Endothelial cell (in vitro differentiated cells): ENCODE measurements at regions not wholly inside any gene's neighbourhood (a gene's known extent, or its start where the extent isn't known, plus 50 kb on each side); places are given as distances from the start of the nearest gene placed in this dataset.

Experiments
- DNase-seq: peaks from one replicate; pipeline ENCODE4 v3.0.0; 2021; ENCODE audit warnings: low spot score
- H3K27ac Mint-ChIP-seq: one replicate; pipeline ENCODE4 v1.8.0; 2021; ENCODE audit warnings: mixed read lengths, inconsistent platforms; ENCODE audit not compliant: unreplicated experiment
- H3K27me3 Mint-ChIP-seq: one replicate; pipeline ENCODE4 v1.8.0; 2021; ENCODE audit warnings: mild to moderate bottlenecking, moderate library complexity, mixed read lengths, inconsistent platforms; ENCODE audit not compliant: unreplicated experiment
- H3K36me3 Mint-ChIP-seq: one replicate; pipeline ENCODE4 v1.8.0; 2021; ENCODE audit warnings: mild to moderate bottlenecking, low read depth, mixed read lengths, inconsistent platforms; ENCODE audit not compliant: unreplicated experiment
- H3K4me1 Mint-ChIP-seq: one replicate; pipeline ENCODE4 v1.8.0; 2021; ENCODE audit warnings: mild to moderate bottlenecking, mixed read lengths, inconsistent platforms; ENCODE audit not compliant: unreplicated experiment
- H3K4me3 Mint-ChIP-seq: one replicate; pipeline ENCODE4 v1.8.0; 2021; ENCODE audit warnings: mild to moderate bottlenecking, mixed read lengths, inconsistent platforms; ENCODE audit not compliant: unreplicated experiment
- H3K9me3 Mint-ChIP-seq: one replicate; pipeline ENCODE4 v1.8.0; 2021; ENCODE audit warnings: mixed read lengths, inconsistent platforms; ENCODE audit not compliant: unreplicated experiment
- CTCF ChIP-seq: fragments of 200-600 bp; sonication (generic); IDR thresholded peaks from one replicate; pipeline ENCODE4 v1.5.0; 2021; ENCODE audit warnings: antibody characterized with exemption; ENCODE audit not compliant: unreplicated experiment

- no peak for TF ChIP-seq CTCF
- no peaks in the 10 kb centered on the region for H3K4me1 Mint-ChIP-seq
- no peak overlapping the region for H3K4me3 Mint-ChIP-seq
- H3K36me3 Mint-ChIP-seq: no peaks in the 10 kb centered on the region
- no peak for DNase-seq
- no peak overlapping the region for H3K27ac Mint-ChIP-seq
- H3K27me3 Mint-ChIP-seq: no peaks in the 10 kb centered on the region
- no peaks in the 10 kb centered on the region for H3K9me3 Mint-ChIP-seq
These were observed 353.6 kb downstream of the MAFB start for GRCh38 chr20:40335437-40335836.

- no peaks in the 10 kb centered on the region for H3K27me3 Mint-ChIP-seq
- no peak overlapping the region for H3K4me3 Mint-ChIP-seq
- no peak overlapping the region for H3K27ac Mint-ChIP-seq
- no peak for TF ChIP-seq CTCF
- H3K36me3 Mint-ChIP-seq: no peaks in the 10 kb centered on the region
- H3K9me3 Mint-ChIP-seq: no peaks in the 10 kb centered on the region
- DNase-seq: no peak
- no peaks in the 10 kb centered on the region for H3K4me1 Mint-ChIP-seq
These were observed 355.4 kb downstream of the MAFB start for GRCh38 chr20:40333591-40333990.

DNA sequence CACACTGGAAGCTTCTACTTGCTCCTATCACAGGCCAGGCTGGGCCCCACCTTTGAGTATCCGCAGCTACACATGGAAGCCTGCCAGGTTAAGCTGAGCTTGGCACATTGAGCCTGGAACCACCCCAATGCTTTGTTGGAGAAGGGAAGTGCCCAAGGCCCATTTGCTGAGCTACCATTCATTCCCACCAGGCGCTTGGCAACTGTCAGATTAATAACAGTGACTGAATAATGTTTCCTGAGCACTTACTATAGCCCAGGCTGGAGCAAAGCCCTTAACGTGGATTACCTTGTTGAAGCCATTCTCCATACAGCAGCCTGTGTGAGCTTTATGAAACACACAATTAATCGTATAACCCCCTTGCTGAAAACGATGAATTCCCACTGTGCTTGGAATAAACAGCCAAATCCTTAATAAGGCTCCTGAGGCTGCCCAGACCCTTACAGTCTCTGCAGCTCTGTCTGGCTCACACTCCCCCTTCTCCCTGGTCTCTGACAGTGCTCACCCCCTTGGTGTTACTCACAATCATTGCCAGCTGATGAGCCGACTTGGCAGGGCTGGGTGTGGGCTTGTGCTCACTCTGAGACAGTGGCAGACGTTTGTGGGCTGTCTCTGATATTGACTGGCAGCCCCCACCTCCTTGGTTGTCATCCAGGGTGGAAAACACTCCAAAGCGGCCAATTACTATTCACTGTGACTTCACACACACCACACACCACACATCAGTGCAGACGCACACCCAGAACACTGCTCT lies 357.1 kb downstream of the MAFB start:
- Mint-ChIP-seq H3K4me3 (no peak overlapping the region), H3K4me1 (no peaks in the 10 kb centered on the region), H3K27me3 (no peaks in the 10 kb centered on the region), H3K36me3 (no peaks in the 10 kb centered on the region), H3K9me3 (no peaks in the 10 kb centered on the region), H3K27ac (no peak overlapping the region)
- DNase-seq: no peak
- TF ChIP-seq CTCF: no peak

DNA sequence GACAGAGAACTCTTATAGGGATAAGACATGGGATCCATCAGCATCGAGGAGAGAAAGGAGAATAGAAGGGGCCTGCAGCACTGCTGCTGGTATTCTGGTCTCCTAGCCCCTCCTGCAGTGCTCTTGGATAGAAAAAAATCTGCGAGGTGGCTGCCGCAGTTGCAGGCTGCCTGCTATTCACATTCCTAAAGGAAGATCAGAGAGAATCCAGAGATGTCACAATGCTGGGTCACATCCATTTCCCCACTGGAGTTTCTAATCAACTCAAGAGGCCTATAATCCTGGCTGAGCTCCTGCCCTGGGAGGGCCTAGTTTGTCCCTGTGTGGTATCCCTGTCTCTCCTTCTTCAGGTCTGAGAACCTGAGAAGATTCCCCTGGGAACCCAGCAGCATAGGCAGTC lies 357.8 kb downstream of the MAFB start:
- Mint-ChIP-seq H3K36me3 (no peaks in the 10 kb centered on the region), H3K27me3 (no peaks in the 10 kb centered on the region), H3K4me1 (no peaks in the 10 kb centered on the region), H3K4me3 (no peak overlapping the region), H3K9me3 (no peaks in the 10 kb centered on the region), H3K27ac (no peak overlapping the region)
- DNase-seq: no peak
- no peak for TF ChIP-seq CTCF

GRCh38 chr20:40329321-40329720 lies 359.7 kb downstream of the MAFB start:
- Mint-ChIP-seq H3K4me3 (no peak overlapping the region), H3K4me1 (no peaks in the 10 kb centered on the region), H3K9me3 (no peaks in the 10 kb centered on the region), H3K36me3 (no peaks in the 10 kb centered on the region), H3K27ac (no peak overlapping the region), H3K27me3 (no peaks in the 10 kb centered on the region)
- no peak for DNase-seq
- TF ChIP-seq CTCF: no peak
